ENCODE measurements at regions not wholly inside any gene's neighbourhood (a gene's known extent, or its start where the extent isn't known, plus 50 kb on each side); places are given as distances from the start of the nearest gene placed in this dataset.

GRCh38 chr1:239025997-239026694 lies 360.2 kb upstream of the CHRM3 start:
- Histone ChIP-seq H3K4me2 (ENCODE audit: low read depth, low read length) (no peak overlapping the region), H3K9me3 (replicated peaks; ENCODE audit: insufficient read depth, low read length) (no peaks in the 10 kb centered on the region), H4K20me1 (ENCODE audit: insufficient read depth, low read length) (no peaks in the 10 kb centered on the region), H3F3A (ENCODE audit: insufficient read depth, low read length) (no peaks in the 10 kb centered on the region), H2AFZ (ENCODE audit: low read length) (no peak overlapping the region), H3K27ac (ENCODE audit: low read length) (no peak overlapping the region), H3K4me3 (ENCODE audit: low read length) (no peak overlapping the region), H3K27me3 (replicated peaks; ENCODE audit: insufficient read depth, low read length) (no peaks in the 10 kb centered on the region), H3K36me3 (replicated peaks; ENCODE audit: insufficient read depth, low read length) (no peaks in the 10 kb centered on the region), H3K79me2 (ENCODE audit: low read length) (no peaks in the 10 kb centered on the region), H3K4me1 (ENCODE audit: low read length) (0 out of 2 replicates have a peak, but pooled peaks cover 4% of the 10 kb centered on the region), H3K9ac (ENCODE audit: low read length) (no peak overlapping the region), H3K9me2 (replicated peaks; ENCODE audit: insufficient read depth, low read length) (no peaks in the 10 kb centered on the region)
- no peak for TF ChIP-seq EZH2phosphoT487 (IDR thresholded peaks at IDR 0.05; ENCODE audit: low read length)
- no peak for TF ChIP-seq EZH2 (optimal IDR thresholded peaks at IDR 0.05; ENCODE audit: low read depth, low read length)
- no peak for TF ChIP-seq CTCF (IDR thresholded peaks at IDR 0.05; ENCODE audit: low read length)
- DNase-seq, result no peak

- Histone ChIP-seq H3K4me2 (ENCODE audit: low read depth, low read length) (no peak overlapping the region), H3K79me2 (ENCODE audit: low read length) (no peaks in the 10 kb centered on the region), H3K4me3 (ENCODE audit: low read length) (no peak overlapping the region), H2AFZ (ENCODE audit: low read length) (no peak overlapping the region), H3K36me3 (replicated peaks; ENCODE audit: insufficient read depth, low read length) (no peaks in the 10 kb centered on the region), H3K27ac (ENCODE audit: low read length) (no peak overlapping the region), H3K9ac (ENCODE audit: low read length) (no peak overlapping the region), H4K20me1 (ENCODE audit: insufficient read depth, low read length) (no peaks in the 10 kb centered on the region), H3K27me3 (replicated peaks; ENCODE audit: insufficient read depth, low read length) (no peaks in the 10 kb centered on the region), H3K9me2 (replicated peaks; ENCODE audit: insufficient read depth, low read length) (no peaks in the 10 kb centered on the region), H3K9me3 (replicated peaks; ENCODE audit: insufficient read depth, low read length) (no peaks in the 10 kb centered on the region), H3K4me1 (ENCODE audit: low read length) (0 out of 2 replicates have a peak, but pooled peaks cover 4% of the 10 kb centered on the region), H3F3A (ENCODE audit: insufficient read depth, low read length) (no peaks in the 10 kb centered on the region)
- peak; percentile 57 for DNase-seq
- TF ChIP-seq EZH2phosphoT487 (IDR thresholded peaks at IDR 0.05; ENCODE audit: low read length), result no peak
- no peak for TF ChIP-seq CTCF (IDR thresholded peaks at IDR 0.05; ENCODE audit: low read length)
- TF ChIP-seq EZH2 (optimal IDR thresholded peaks at IDR 0.05; ENCODE audit: low read depth, low read length), result no peak
These were observed 361.1 kb upstream of the CHRM3 start for GRCh38 chr1:239025223-239025622.

GRCh38 chr1:239023732-239024360 lies 362.5 kb upstream of the CHRM3 start:
- no peaks in the 10 kb centered on the region for H3K9me3 ChIP-seq (replicated peaks; ENCODE audit: insufficient read depth, low read length)
- H3K27me3 ChIP-seq (replicated peaks; ENCODE audit: insufficient read depth, low read length), result no peaks in the 10 kb centered on the region
- no peaks in the 10 kb centered on the region for H3K79me2 ChIP-seq (ENCODE audit: low read length)
- TF ChIP-seq EZH2phosphoT487 (IDR thresholded peaks at IDR 0.05; ENCODE audit: low read length) (no peak), EZH2 (optimal IDR thresholded peaks at IDR 0.05; ENCODE audit: low read depth, low read length) (no peak), CTCF (IDR thresholded peaks at IDR 0.05; ENCODE audit: low read length) (no peak)
- H3K9ac ChIP-seq (ENCODE audit: low read length), result no peak overlapping the region
- H4K20me1 ChIP-seq (ENCODE audit: insufficient read depth, low read length), result no peaks in the 10 kb centered on the region
- no peak for DNase-seq
- no peaks in the 10 kb centered on the region for H3F3A ChIP-seq (ENCODE audit: insufficient read depth, low read length)
- H3K9me2 ChIP-seq (replicated peaks; ENCODE audit: insufficient read depth, low read length), result no peaks in the 10 kb centered on the region
- no peak overlapping the region for H3K4me3 ChIP-seq (ENCODE audit: low read length)
- H3K27ac ChIP-seq (ENCODE audit: low read length), result no peak overlapping the region
- H3K4me1 ChIP-seq (ENCODE audit: low read length), result 0 out of 2 replicates have a peak, but pooled peaks cover 4% of the 10 kb centered on the region
- no peak overlapping the region for H2AFZ ChIP-seq (ENCODE audit: low read length)
- no peaks in the 10 kb centered on the region for H3K36me3 ChIP-seq (replicated peaks; ENCODE audit: insufficient read depth, low read length)
- no peak overlapping the region for H3K4me2 ChIP-seq (ENCODE audit: low read depth, low read length)

All from MM.1S (cell line).